ENCODE measurements at regions not wholly inside any gene's neighbourhood (a gene's known extent, or its start where the extent isn't known, plus 50 kb on each side); places are given as distances from the start of the nearest gene placed in this dataset.

- no peaks in the 10 kb centered on the region for H3K9me3 ChIP-seq (ENCODE audit: control insufficient read depth in 1 of 2, low read length in 2 of 2)
- H3K4me3 ChIP-seq (ENCODE audit: low read depth in 1 of 2, low read length in 2 of 2) = no peak overlapping the region
- H3K9ac ChIP-seq (ENCODE audit: low read depth in 1 of 2, low read length in 2 of 2) = no peak overlapping the region
- no peaks in the 10 kb centered on the region for H3K27me3 ChIP-seq (ENCODE audit: control insufficient read depth in 1 of 2, insufficient read depth in 2 of 2, low read length in 2 of 2)
- H3K27ac ChIP-seq (ENCODE audit: low read depth, low read length) = no peak overlapping the region
- no peaks in the 10 kb centered on the region for H3K36me3 ChIP-seq (ENCODE audit: control insufficient read depth in 1 of 2, insufficient read depth in 2 of 2, low read length in 2 of 2)
- no peaks in the 10 kb centered on the region for H3K4me1 ChIP-seq (ENCODE audit: control insufficient read depth in 1 of 2, insufficient read depth in 2 of 2, low read length in 2 of 2)
These were observed 159.7 kb upstream of the SKOR2 start for GRCh38 chr18:47411159-47411558.

GRCh38 chr18:47410139-47410538, 158.7 kb upstream of the SKOR2 start:
- Histone ChIP-seq H3K9ac (ENCODE audit: low read depth in 1 of 2, low read length in 2 of 2) (no peak overlapping the region), H3K36me3 (ENCODE audit: control insufficient read depth in 1 of 2, insufficient read depth in 2 of 2, low read length in 2 of 2) (no peaks in the 10 kb centered on the region), H3K4me3 (ENCODE audit: low read depth in 1 of 2, low read length in 2 of 2) (no peak overlapping the region), H3K4me1 (ENCODE audit: control insufficient read depth in 1 of 2, insufficient read depth in 2 of 2, low read length in 2 of 2) (no peaks in the 10 kb centered on the region), H3K27me3 (ENCODE audit: control insufficient read depth in 1 of 2, insufficient read depth in 2 of 2, low read length in 2 of 2) (no peaks in the 10 kb centered on the region), H3K9me3 (ENCODE audit: control insufficient read depth in 1 of 2, low read length in 2 of 2) (no peaks in the 10 kb centered on the region), H3K27ac (ENCODE audit: low read depth, low read length) (no peak overlapping the region)

GRCh38 chr18:47409519-47409918, 158.1 kb upstream of the SKOR2 start:
- no peaks in the 10 kb centered on the region for H3K36me3 ChIP-seq (ENCODE audit: control insufficient read depth in 1 of 2, insufficient read depth in 2 of 2, low read length in 2 of 2)
- H3K9me3 ChIP-seq (ENCODE audit: control insufficient read depth in 1 of 2, low read length in 2 of 2) = no peaks in the 10 kb centered on the region
- no peak overlapping the region for H3K27ac ChIP-seq (ENCODE audit: low read depth, low read length)
- H3K9ac ChIP-seq (ENCODE audit: low read depth in 1 of 2, low read length in 2 of 2) = no peak overlapping the region
- H3K4me3 ChIP-seq (ENCODE audit: low read depth in 1 of 2, low read length in 2 of 2) = no peak overlapping the region
- no peaks in the 10 kb centered on the region for H3K27me3 ChIP-seq (ENCODE audit: control insufficient read depth in 1 of 2, insufficient read depth in 2 of 2, low read length in 2 of 2)
- H3K4me1 ChIP-seq (ENCODE audit: control insufficient read depth in 1 of 2, insufficient read depth in 2 of 2, low read length in 2 of 2) = no peaks in the 10 kb centered on the region

GRCh38 chr18:47407736-47408135, 156.3 kb upstream of the SKOR2 start:
- no peaks in the 10 kb centered on the region for H3K27me3 ChIP-seq (ENCODE audit: control insufficient read depth in 1 of 2, insufficient read depth in 2 of 2, low read length in 2 of 2)

GRCh38 chr18:47404845-47405244, 153.4 kb upstream of the SKOR2 start:
- Histone ChIP-seq H3K27me3 (ENCODE audit: control insufficient read depth in 1 of 2, insufficient read depth in 2 of 2, low read length in 2 of 2) (no peaks in the 10 kb centered on the region), H3K36me3 (ENCODE audit: control insufficient read depth in 1 of 2, insufficient read depth in 2 of 2, low read length in 2 of 2) (no peaks in the 10 kb centered on the region), H3K4me1 (ENCODE audit: control insufficient read depth in 1 of 2, insufficient read depth in 2 of 2, low read length in 2 of 2) (no peaks in the 10 kb centered on the region), H3K27ac (ENCODE audit: low read depth, low read length) (no peak overlapping the region), H3K9ac (ENCODE audit: low read depth in 1 of 2, low read length in 2 of 2) (no peak overlapping the region), H3K4me3 (ENCODE audit: low read depth in 1 of 2, low read length in 2 of 2) (no peak overlapping the region), H3K9me3 (ENCODE audit: control insufficient read depth in 1 of 2, low read length in 2 of 2) (no peaks in the 10 kb centered on the region)

More at GRCh38 chr18:47407736-47408135, 156.3 kb upstream of the SKOR2 start:
- H3K4me1 ChIP-seq (ENCODE audit: control insufficient read depth in 1 of 2, insufficient read depth in 2 of 2, low read length in 2 of 2) = no peaks in the 10 kb centered on the region
- no peak overlapping the region for H3K27ac ChIP-seq (ENCODE audit: low read depth, low read length)
- H3K36me3 ChIP-seq (ENCODE audit: control insufficient read depth in 1 of 2, insufficient read depth in 2 of 2, low read length in 2 of 2) = no peaks in the 10 kb centered on the region
- H3K4me3 ChIP-seq (ENCODE audit: low read depth in 1 of 2, low read length in 2 of 2) = no peak overlapping the region
- no peak overlapping the region for H3K9ac ChIP-seq (ENCODE audit: low read depth in 1 of 2, low read length in 2 of 2)
- no peaks in the 10 kb centered on the region for H3K9me3 ChIP-seq (ENCODE audit: control insufficient read depth in 1 of 2, low read length in 2 of 2)

- Histone ChIP-seq H3K4me3 (ENCODE audit: low read depth in 1 of 2, low read length in 2 of 2) (no peak overlapping the region), H3K9me3 (ENCODE audit: control insufficient read depth in 1 of 2, low read length in 2 of 2) (no peaks in the 10 kb centered on the region), H3K27ac (ENCODE audit: low read depth, low read length) (no peak overlapping the region), H3K27me3 (ENCODE audit: control insufficient read depth in 1 of 2, insufficient read depth in 2 of 2, low read length in 2 of 2) (no peaks in the 10 kb centered on the region), H3K9ac (ENCODE audit: low read depth in 1 of 2, low read length in 2 of 2) (no peak overlapping the region), H3K36me3 (ENCODE audit: control insufficient read depth in 1 of 2, insufficient read depth in 2 of 2, low read length in 2 of 2) (no peaks in the 10 kb centered on the region), H3K4me1 (ENCODE audit: control insufficient read depth in 1 of 2, insufficient read depth in 2 of 2, low read length in 2 of 2) (no peaks in the 10 kb centered on the region)
These were observed 152.5 kb upstream of the SKOR2 start for GRCh38 chr18:47403949-47404348.

GRCh38 chr18:47403317-47403716, 151.9 kb upstream of the SKOR2 start:
- no peak overlapping the region for H3K27ac ChIP-seq (ENCODE audit: low read depth, low read length)
- H3K4me1 ChIP-seq (ENCODE audit: control insufficient read depth in 1 of 2, insufficient read depth in 2 of 2, low read length in 2 of 2) = no peaks in the 10 kb centered on the region
- H3K9ac ChIP-seq (ENCODE audit: low read depth in 1 of 2, low read length in 2 of 2) = no peak overlapping the region
- H3K27me3 ChIP-seq (ENCODE audit: control insufficient read depth in 1 of 2, insufficient read depth in 2 of 2, low read length in 2 of 2) = no peaks in the 10 kb centered on the region
- no peak overlapping the region for H3K4me3 ChIP-seq (ENCODE audit: low read depth in 1 of 2, low read length in 2 of 2)
- no peaks in the 10 kb centered on the region for H3K36me3 ChIP-seq (ENCODE audit: control insufficient read depth in 1 of 2, insufficient read depth in 2 of 2, low read length in 2 of 2)
- no peaks in the 10 kb centered on the region for H3K9me3 ChIP-seq (ENCODE audit: control insufficient read depth in 1 of 2, low read length in 2 of 2)

- H3K9me3 ChIP-seq (ENCODE audit: control insufficient read depth in 1 of 2, low read length in 2 of 2) = no peaks in the 10 kb centered on the region
These were observed 148.0 kb upstream of the SKOR2 start for GRCh38 chr18:47399475-47399874.

GRCh38 chr18:47397671-47398319, 146.3 kb upstream of the SKOR2 start:
- no peak overlapping the region for H3K4me3 ChIP-seq (ENCODE audit: low read depth in 1 of 2, low read length in 2 of 2)
- H3K9me3 ChIP-seq (ENCODE audit: control insufficient read depth in 1 of 2, low read length in 2 of 2) = no peaks in the 10 kb centered on the region
- H3K27ac ChIP-seq (ENCODE audit: low read depth, low read length) = no peak overlapping the region
- no peak overlapping the region for H3K9ac ChIP-seq (ENCODE audit: low read depth in 1 of 2, low read length in 2 of 2)
- no peaks in the 10 kb centered on the region for H3K4me1 ChIP-seq (ENCODE audit: control insufficient read depth in 1 of 2, insufficient read depth in 2 of 2, low read length in 2 of 2)
- no peaks in the 10 kb centered on the region for H3K36me3 ChIP-seq (ENCODE audit: control insufficient read depth in 1 of 2, insufficient read depth in 2 of 2, low read length in 2 of 2)
- H3K27me3 ChIP-seq (ENCODE audit: control insufficient read depth in 1 of 2, insufficient read depth in 2 of 2, low read length in 2 of 2) = no peaks in the 10 kb centered on the region

More at GRCh38 chr18:47399475-47399874, 148.0 kb upstream of the SKOR2 start:
- no peaks in the 10 kb centered on the region for H3K36me3 ChIP-seq (ENCODE audit: control insufficient read depth in 1 of 2, insufficient read depth in 2 of 2, low read length in 2 of 2)
- no peak overlapping the region for H3K9ac ChIP-seq (ENCODE audit: low read depth in 1 of 2, low read length in 2 of 2)
- no peaks in the 10 kb centered on the region for H3K4me1 ChIP-seq (ENCODE audit: control insufficient read depth in 1 of 2, insufficient read depth in 2 of 2, low read length in 2 of 2)
- no peak overlapping the region for H3K27ac ChIP-seq (ENCODE audit: low read depth, low read length)
- no peaks in the 10 kb centered on the region for H3K27me3 ChIP-seq (ENCODE audit: control insufficient read depth in 1 of 2, insufficient read depth in 2 of 2, low read length in 2 of 2)
- no peak overlapping the region for H3K4me3 ChIP-seq (ENCODE audit: low read depth in 1 of 2, low read length in 2 of 2)

GRCh38 chr18:47391665-47392064, 140.2 kb upstream of the SKOR2 start:
- no peak overlapping the region for H3K4me3 ChIP-seq (ENCODE audit: low read depth in 1 of 2, low read length in 2 of 2)
- no peak overlapping the region for H3K9ac ChIP-seq (ENCODE audit: low read depth in 1 of 2, low read length in 2 of 2)
- no peaks in the 10 kb centered on the region for H3K9me3 ChIP-seq (ENCODE audit: control insufficient read depth in 1 of 2, low read length in 2 of 2)
- H3K36me3 ChIP-seq (ENCODE audit: control insufficient read depth in 1 of 2, insufficient read depth in 2 of 2, low read length in 2 of 2) = no peaks in the 10 kb centered on the region
- H3K27ac ChIP-seq (ENCODE audit: low read depth, low read length) = no peak overlapping the region
- H3K4me1 ChIP-seq (ENCODE audit: control insufficient read depth in 1 of 2, insufficient read depth in 2 of 2, low read length in 2 of 2) = no peaks in the 10 kb centered on the region
- H3K27me3 ChIP-seq (ENCODE audit: control insufficient read depth in 1 of 2, insufficient read depth in 2 of 2, low read length in 2 of 2) = no peaks in the 10 kb centered on the region

Measured in duodenal mucosa (tissue), 2 donors.